IMR-90 (cell line): ENCODE measurements at regions not wholly inside any gene's neighbourhood (a gene's known extent, or its start where the extent isn't known, plus 50 kb on each side); places are given as distances from the start of the nearest gene placed in this dataset.

Source experiments
- ATAC-seq: fragments of 200-7000 bp; cut with Tn5 transposase; 2 replicates; pipeline ENCODE4 v1.9.1; 2020; ENCODE audit warnings: low read depth, mild to moderate bottlenecking, moderate library complexity
- BruUV-seq: library from RNA; stranded (reverse); fragments of 400-500 nt; replicated peaks from 2 replicates; lab custom pipeline; 2021; lab: Mats Ljungman, UMichigan
- CTCF ChIA-PET: fragments of 300-600 bp; formaldehyde crosslinking; extraction: SDS; loops from one replicate; lab custom pipeline; 2021; ENCODE audit warnings: antibody characterized with exemption; lab: Yijun Ruan, JAX
- POLR2A ChIA-PET: fragments of 300-600 bp; sonication (Branson Sonifier 250); formaldehyde crosslinking; loops from one replicate; lab custom pipeline; 2022; ENCODE audit warnings: antibody characterized with exemption; ENCODE audit not compliant: unreplicated experiment; lab: Charles Lee
- DNase-seq: peaks from one replicate; pipeline ENCODE4 v3.0.0; 2013
- H2AFZ ChIP-seq: replicated peaks from 2 replicates; pipeline ENCODE3; 2013; ENCODE audit warnings: low read length, mild to moderate bottlenecking; ENCODE audit not compliant: poor library complexity
- H2AK5ac ChIP-seq: 2 replicates; pipeline ENCODE4 v1.6.1; 2013; ENCODE audit warnings: low read depth, low read length, inconsistent platforms
- H2AK9ac ChIP-seq: replicated peaks from 2 replicates; pipeline ENCODE3; 2013; ENCODE audit warnings: mild to moderate bottlenecking, low read depth, low read length, moderate library complexity; ENCODE audit not compliant: poor library complexity
- H2BK120ac ChIP-seq: 2 replicates; pipeline ENCODE4 v1.6.1; 2013; ENCODE audit warnings: low read depth, low read length, inconsistent platforms
- H2BK15ac ChIP-seq: 3 replicates; pipeline ENCODE4 v1.6.1; 2013; ENCODE audit warnings: low read depth, low read length, inconsistent platforms
- H2BK20ac ChIP-seq: 2 replicates; pipeline ENCODE4 v1.6.1; 2013; ENCODE audit warnings: low read depth, mild to moderate bottlenecking, inconsistent platforms, low read length, moderate library complexity
- H2BK5ac ChIP-seq: 2 replicates; pipeline ENCODE4 v1.6.1; 2013; ENCODE audit warnings: mild to moderate bottlenecking, low read depth, low read length, inconsistent platforms; ENCODE audit not compliant: poor library complexity, severe bottlenecking
- H3K14ac ChIP-seq: replicated peaks from 2 replicates; pipeline ENCODE4 v1.6.1; 2013; ENCODE audit warnings: low read depth, low read length, inconsistent platforms
- H3K18ac ChIP-seq: 2 replicates; pipeline ENCODE4 v1.6.1; 2013; ENCODE audit warnings: low read depth, low read length, control low read depth
- H3K23ac ChIP-seq: 2 replicates; pipeline ENCODE4 v1.6.1; 2013; ENCODE audit warnings: low read depth, low read length, inconsistent platforms
- H3K27ac ChIP-seq: 2 replicates; pipeline ENCODE4 v1.5.1; 2013; ENCODE audit warnings: mild to moderate bottlenecking, control low read depth, low read length; ENCODE audit not compliant: insufficient read depth
- H3K27me3 ChIP-seq: 2 replicates; pipeline ENCODE4 v1.6.1; 2013; ENCODE audit warnings: low read length; ENCODE audit not compliant: control insufficient read depth, insufficient read depth
- H3K36me3 ChIP-seq: 2 replicates; pipeline ENCODE4 v1.6.1; 2013; ENCODE audit warnings: low read length, mixed read lengths; ENCODE audit not compliant: control insufficient read depth, insufficient read depth
- H3K4ac ChIP-seq: 2 replicates; pipeline ENCODE4 v1.6.1; 2013; ENCODE audit warnings: low read depth, low read length, inconsistent platforms
- H3K4me1 ChIP-seq: 2 replicates; pipeline ENCODE4 v1.6.1; 2013; ENCODE audit warnings: low read length, mixed read lengths; ENCODE audit not compliant: control insufficient read depth, insufficient read depth
- H3K4me2 ChIP-seq: 2 replicates; pipeline ENCODE4 v1.6.1; 2013; ENCODE audit warnings: low read depth, mild to moderate bottlenecking, control low read depth, low read length, moderate library complexity
- H3K4me3 ChIP-seq: 2 replicates; pipeline ENCODE4 v1.5.1; 2013; ENCODE audit warnings: low read depth, mild to moderate bottlenecking, control low read depth, low read length, moderate library complexity; ENCODE audit not compliant: insufficient read depth
- H3K56ac ChIP-seq: 2 replicates; pipeline ENCODE4 v1.6.1; 2013; ENCODE audit warnings: low read length, inconsistent platforms; ENCODE audit not compliant: insufficient read depth; ENCODE audit errors: extremely low read depth
- H3K79me1 ChIP-seq, 2 experiments: 2 replicates each; pipeline ENCODE4 v1.6.1; 2013; ENCODE audit warnings: low read length in 2 of 2, inconsistent platforms in 1 of 2, low read depth in 1 of 2
- H3K9ac ChIP-seq: 2 replicates; pipeline ENCODE4 v1.6.1; 2013; ENCODE audit warnings: low read depth, low read length, control low read depth
- H3K9me1 ChIP-seq: 2 replicates; pipeline ENCODE4 v1.6.1; 2013; ENCODE audit warnings: low read length, inconsistent platforms; ENCODE audit not compliant: insufficient read depth
- H3K9me3 ChIP-seq: 2 replicates; pipeline ENCODE4 v1.6.1; 2013; ENCODE audit warnings: low read length; ENCODE audit not compliant: control insufficient read depth, insufficient read depth
- H4K20me1 ChIP-seq: 2 replicates; pipeline ENCODE4 v1.6.1; 2013; ENCODE audit warnings: low read length, inconsistent platforms; ENCODE audit not compliant: insufficient read depth
- H4K5ac ChIP-seq: 2 replicates; pipeline ENCODE4 v1.6.1; 2013; ENCODE audit warnings: mild to moderate bottlenecking, low read depth, low read length, control low read depth
- H4K8ac ChIP-seq, 2 experiments: 2 replicates each; pipeline ENCODE4 v1.6.1; 2013; ENCODE audit warnings: low read depth in 2 of 2, low read length in 2 of 2, control low read depth in 1 of 2, inconsistent platforms in 1 of 2
- H4K91ac ChIP-seq: 2 replicates; pipeline ENCODE4 v1.6.1; 2013; ENCODE audit warnings: low read depth, low read length, inconsistent platforms; ENCODE audit not compliant: insufficient read depth
- MAFK ChIP-seq: IDR thresholded peaks from 2 replicates; pipeline ENCODE4 v1.6.1; 2012; ENCODE audit warnings: low read depth, low read length, improper control_type of control experiment
- MAZ ChIP-seq: IDR thresholded peaks from 2 replicates; pipeline ENCODE4 v1.6.1; 2012; ENCODE audit warnings: low read depth, mild to moderate bottlenecking, low read length, improper control_type of control experiment, moderate library complexity, borderline replicate concordance
- RCOR1 ChIP-seq: IDR thresholded peaks from 2 replicates; pipeline ENCODE4 v1.6.1; 2012; ENCODE audit warnings: mild to moderate bottlenecking, low read length, improper control_type of control experiment; ENCODE audit not compliant: insufficient replicate concordance
- RFX5 ChIP-seq: IDR thresholded peaks from 2 replicates; pipeline ENCODE4 v1.8.0; 2012; ENCODE audit warnings: low read depth, mild to moderate bottlenecking, low read length, moderate library complexity
- SMC3 ChIP-seq: fragments of 150-350 bp; IDR thresholded peaks from 2 replicates; pipeline ENCODE4 v1.6.1; 2016; ENCODE audit warnings: low read depth, mild to moderate bottlenecking, antibody characterized with exemption, low read length, moderate library complexity
- WGBS, 2 experiments: methylation state at CpG; one replicate each; pipeline versions ENCODE4 v1.1.5 to v1.1.7; 2013; ENCODE audit warnings: missing lambda C conversion rate in 2 of 2; ENCODE audit not compliant: insufficient read length in 1 of 2; ENCODE audit errors: extremely low coverage in 2 of 2; 5-methylcytosine and 5-hydroxymethylcytosine counted together
- dilution Hi-C: fragments of 300-500 bp; cut with HindIII; formaldehyde crosslinking; loops from one replicate; pipeline ENCODE4 v1.14.3; 2018; ENCODE audit warnings: low sequenced_read_pairs; ENCODE audit not compliant: unreplicated experiment
- in situ Hi-C: fragments of 300-500 bp; cut with MboI; formaldehyde crosslinking; loops from 3 replicates; pipeline ENCODE4 v1.14.3; 2019; ENCODE audit warnings: low sequenced_read_pairs, inconsistent platforms, mixed read lengths
- intact Hi-C: fragments of 100-400 bp; cut with micrococcal nuclease; formaldehyde crosslinking; loops from 2 replicates; pipeline ENCODE4 v1.10.0; 2022
- TF ChIP-seq, protein P1 (sequence below): fragments of 150-350 bp; IDR thresholded peaks from 2 replicates; pipeline ENCODE4 v1.6.1; 2016; ENCODE audit warnings: low read depth, mild to moderate bottlenecking, low read length, moderate library complexity, borderline replicate concordance
- TF ChIP-seq, protein P2 (sequence below): conservative IDR thresholded peaks from 2 replicates; pipeline ENCODE4 v1.5.1; 2012; ENCODE audit warnings: mild to moderate bottlenecking, low read depth, low read length, improper control_type of control experiment

DNA sequence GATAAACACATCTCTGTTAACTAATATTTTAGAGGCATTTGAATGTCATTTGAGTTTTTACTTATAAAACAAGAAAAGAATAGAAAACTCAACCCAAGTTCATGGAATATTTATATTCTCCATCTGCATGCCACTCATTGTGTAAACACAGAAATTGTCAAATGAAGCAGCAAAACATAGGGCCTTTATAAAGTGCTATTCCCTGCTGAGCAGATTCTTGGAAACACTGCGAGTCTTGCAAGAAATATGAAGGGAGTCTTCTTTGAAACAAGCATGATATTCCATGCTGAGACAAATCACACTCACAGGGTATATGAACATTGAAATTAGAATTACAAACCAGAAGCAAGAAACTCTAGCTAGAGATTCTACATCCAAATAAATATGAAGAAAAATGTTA is 655.8 kb downstream of the BRINP3 start:
- no peak overlapping the region for H2BK15ac ChIP-seq
- H3K27ac ChIP-seq: no peak overlapping the region
- no peak overlapping the region for H2AK5ac ChIP-seq
- no peak overlapping the region for H3K56ac ChIP-seq
- H3K9ac ChIP-seq: no peak overlapping the region
- ATAC-seq (peak; percentile 77), DNase-seq (peak; percentile 36)
- ChIA-PET CTCF (no interaction called here), POLR2A (no interaction called here)
- H3K79me1 ChIP-seq: no peaks in the 10 kb centered on the region
- no peaks in the 10 kb centered on the region for H3K9me1 ChIP-seq
- no peak overlapping the region for H2BK120ac ChIP-seq
- no peaks in the 10 kb centered on the region for H3K27me3 ChIP-seq
- H3K4me1 ChIP-seq: no peaks in the 10 kb centered on the region
- no peak overlapping the region for H3K23ac ChIP-seq
- H3K14ac ChIP-seq: no peak overlapping the region
- in situ Hi-C loops (no loop called here), dilution Hi-C loops (no loop called here), intact Hi-C loops (no loop called here)
- no peak overlapping the region for H2AFZ ChIP-seq
- no peaks in the 10 kb centered on the region for H4K20me1 ChIP-seq
- no peak overlapping the region for H4K8ac ChIP-seq
- no peak overlapping the region for H3K4ac ChIP-seq
- no CpG with 5 or more reads among the region's 1 CpG for WGBS, 2 experiments
- TF ChIP-seq SMC3: no peak
- no peak for TF ChIP-seq MAZ
- TF ChIP-seq, protein P1, sequence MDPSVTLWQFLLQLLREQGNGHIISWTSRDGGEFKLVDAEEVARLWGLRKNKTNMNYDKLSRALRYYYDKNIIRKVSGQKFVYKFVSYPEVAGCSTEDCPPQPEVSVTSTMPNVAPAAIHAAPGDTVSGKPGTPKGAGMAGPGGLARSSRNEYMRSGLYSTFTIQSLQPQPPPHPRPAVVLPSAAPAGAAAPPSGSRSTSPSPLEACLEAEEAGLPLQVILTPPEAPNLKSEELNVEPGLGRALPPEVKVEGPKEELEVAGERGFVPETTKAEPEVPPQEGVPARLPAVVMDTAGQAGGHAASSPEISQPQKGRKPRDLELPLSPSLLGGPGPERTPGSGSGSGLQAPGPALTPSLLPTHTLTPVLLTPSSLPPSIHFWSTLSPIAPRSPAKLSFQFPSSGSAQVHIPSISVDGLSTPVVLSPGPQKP: no peak
- TF ChIP-seq RCOR1: no peak
- TF ChIP-seq, protein P2, sequence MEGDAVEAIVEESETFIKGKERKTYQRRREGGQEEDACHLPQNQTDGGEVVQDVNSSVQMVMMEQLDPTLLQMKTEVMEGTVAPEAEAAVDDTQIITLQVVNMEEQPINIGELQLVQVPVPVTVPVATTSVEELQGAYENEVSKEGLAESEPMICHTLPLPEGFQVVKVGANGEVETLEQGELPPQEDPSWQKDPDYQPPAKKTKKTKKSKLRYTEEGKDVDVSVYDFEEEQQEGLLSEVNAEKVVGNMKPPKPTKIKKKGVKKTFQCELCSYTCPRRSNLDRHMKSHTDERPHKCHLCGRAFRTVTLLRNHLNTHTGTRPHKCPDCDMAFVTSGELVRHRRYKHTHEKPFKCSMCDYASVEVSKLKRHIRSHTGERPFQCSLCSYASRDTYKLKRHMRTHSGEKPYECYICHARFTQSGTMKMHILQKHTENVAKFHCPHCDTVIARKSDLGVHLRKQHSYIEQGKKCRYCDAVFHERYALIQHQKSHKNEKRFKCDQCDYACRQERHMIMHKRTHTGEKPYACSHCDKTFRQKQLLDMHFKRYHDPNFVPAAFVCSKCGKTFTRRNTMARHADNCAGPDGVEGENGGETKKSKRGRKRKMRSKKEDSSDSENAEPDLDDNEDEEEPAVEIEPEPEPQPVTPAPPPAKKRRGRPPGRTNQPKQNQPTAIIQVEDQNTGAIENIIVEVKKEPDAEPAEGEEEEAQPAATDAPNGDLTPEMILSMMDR: no peak
- no peak for TF ChIP-seq RFX5
- no peak for TF ChIP-seq MAFK
- H2BK5ac ChIP-seq: no peak overlapping the region
- no peak overlapping the region for H4K5ac ChIP-seq
- no peak overlapping the region for H2AK9ac ChIP-seq
- no peak overlapping the region for H3K18ac ChIP-seq
- no peaks in the 10 kb centered on the region for H3K9me3 ChIP-seq
- no TSS peak for BruUV-seq
- H4K91ac ChIP-seq: no peak overlapping the region
- no peak overlapping the region for H3K4me2 ChIP-seq
- H3K4me3 ChIP-seq: no peak overlapping the region
- H3K36me3 ChIP-seq: no peaks in the 10 kb centered on the region
- no peak overlapping the region for H2BK20ac ChIP-seq
